HG02610 (cell line): ENCODE measurements at regions not wholly inside any gene's neighbourhood (a gene's known extent, or its start where the extent isn't known, plus 50 kb on each side); places are given as distances from the start of the nearest gene placed in this dataset.
A peak's percentile ranks its signal among the peaks of the same experiment; 100 is the strongest.

Source experiments
- ATAC-seq: cut with Tn5 transposase; IDR thresholded peaks from one replicate; pipeline ENCODE4 v1.9.1; 2021; ENCODE audit warnings: mild to moderate bottlenecking, moderate library complexity; ENCODE audit not compliant: unreplicated experiment

DNA sequence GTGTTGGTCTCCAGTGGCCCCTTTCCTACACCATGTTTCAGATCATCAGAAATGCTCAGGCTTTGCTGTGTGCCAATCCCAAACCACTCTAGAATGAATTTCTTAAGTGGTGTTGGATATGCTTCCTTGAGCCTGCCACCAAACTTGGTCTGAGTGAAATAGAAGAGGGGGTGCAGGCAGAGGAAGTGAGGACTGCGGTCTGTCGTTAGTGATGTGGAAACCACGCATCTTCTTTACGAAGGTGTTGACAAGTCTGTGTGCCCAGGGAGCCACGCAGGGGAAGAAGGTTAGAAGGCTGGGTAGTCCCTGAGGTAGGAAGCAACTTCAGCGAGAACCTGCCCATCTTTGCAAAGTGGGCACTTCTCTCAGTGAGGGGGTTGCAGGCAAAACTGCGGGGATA lies 187.4 kb upstream of the NAV2 start:
- peak; percentile 50 for ATAC-seq

DNA sequence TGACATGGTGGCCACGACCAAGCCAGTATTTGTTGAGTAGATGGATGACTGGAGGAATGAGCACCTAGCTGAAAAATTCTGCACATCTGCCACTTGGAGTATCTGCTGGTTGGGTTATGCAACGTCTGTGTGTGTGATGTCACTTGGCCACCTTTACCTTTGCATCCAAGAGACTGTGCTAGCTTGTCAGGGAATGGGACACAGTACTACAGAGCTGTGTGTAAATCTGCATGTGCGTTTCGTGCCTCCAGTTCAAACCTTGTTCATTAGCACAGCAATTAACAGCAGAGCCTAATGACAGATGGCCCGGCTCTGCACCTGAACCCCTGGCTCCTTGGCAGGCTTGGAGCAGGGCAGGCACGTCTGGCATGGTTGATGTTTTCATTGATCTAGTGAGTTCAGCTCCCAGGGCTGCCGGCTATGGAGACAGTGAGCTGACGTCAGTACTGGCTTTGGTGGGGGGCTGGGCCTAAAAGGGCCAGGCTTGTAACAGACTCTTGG lies 188.4 kb upstream of the NAV2 start:
- no peak for ATAC-seq

DNA sequence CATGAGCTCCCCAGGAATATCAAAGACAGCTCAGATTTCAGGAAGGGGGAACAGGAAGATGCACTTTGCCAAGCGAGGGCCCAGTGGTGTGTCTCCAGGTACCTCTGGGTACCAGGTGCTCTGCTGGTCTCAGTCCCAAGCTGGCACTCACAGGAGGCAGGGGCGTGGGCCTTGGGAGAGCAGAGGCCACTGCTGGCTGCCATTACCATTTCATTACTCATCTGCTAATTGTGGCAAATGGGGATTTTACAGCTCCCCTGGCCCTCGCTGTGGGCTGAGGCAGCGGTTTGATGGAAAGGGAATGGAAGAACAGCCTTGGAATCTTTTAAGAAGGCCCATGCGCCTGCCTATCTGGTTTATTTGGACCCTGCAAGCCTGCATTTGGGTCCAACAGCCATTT lies 192.0 kb upstream of the NAV2 start:
- no peak for ATAC-seq

DNA sequence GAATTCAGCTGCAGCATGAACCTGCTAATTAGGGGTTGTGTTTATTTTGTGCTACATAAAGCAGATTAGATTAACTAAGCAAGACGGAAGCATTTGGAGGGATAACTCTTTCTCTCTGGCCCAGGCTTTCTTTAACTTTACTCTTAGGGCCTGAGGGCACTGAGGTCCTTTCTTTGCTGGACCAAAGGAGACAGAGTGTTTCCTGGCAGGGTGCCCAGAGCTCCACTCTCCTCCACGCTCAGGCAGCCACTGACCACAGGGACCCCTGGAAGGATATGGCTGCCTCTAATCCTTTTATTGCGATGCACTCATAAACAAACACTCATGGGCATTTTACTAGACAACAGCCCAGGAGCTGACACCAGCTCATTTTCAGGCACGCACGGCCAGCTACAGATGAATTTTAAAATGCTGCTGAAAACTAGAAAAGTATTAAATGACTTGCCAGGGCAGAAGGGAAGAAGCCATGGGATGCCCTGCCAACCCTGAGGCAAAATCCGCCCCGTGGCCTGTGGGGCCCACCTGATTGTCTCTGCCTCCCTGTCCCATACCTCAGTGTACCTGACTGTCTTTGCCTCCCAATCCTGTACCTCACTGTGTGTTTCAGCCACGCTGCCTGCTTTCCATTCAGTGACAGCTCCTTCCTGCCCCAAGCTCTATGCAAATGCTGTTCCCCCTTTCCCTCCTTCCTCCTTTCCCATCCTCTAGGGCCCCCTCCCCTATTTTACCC lies 192.6 kb upstream of the NAV2 start:
- ATAC-seq: no peak

DNA sequence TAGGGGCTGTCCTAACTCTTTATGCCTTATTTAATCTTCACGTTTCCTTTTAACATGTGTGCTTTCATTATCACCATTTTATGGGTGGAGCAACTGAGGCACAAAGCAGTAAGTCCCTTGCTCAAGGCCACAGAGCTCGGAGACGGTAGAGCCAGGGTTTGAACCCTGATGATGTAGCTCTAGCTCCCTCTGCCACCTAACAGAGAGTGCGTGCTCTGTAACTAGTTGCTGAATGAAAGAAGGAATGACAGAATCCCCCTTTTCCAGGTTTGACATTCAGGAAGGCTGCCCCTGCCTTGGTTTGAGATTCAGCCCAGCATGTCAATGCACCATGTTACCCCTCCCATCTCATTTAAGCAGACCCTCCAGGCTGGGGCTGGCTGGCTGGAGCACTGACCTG lies 193.3 kb upstream of the NAV2 start:
- ATAC-seq: no peak

DNA sequence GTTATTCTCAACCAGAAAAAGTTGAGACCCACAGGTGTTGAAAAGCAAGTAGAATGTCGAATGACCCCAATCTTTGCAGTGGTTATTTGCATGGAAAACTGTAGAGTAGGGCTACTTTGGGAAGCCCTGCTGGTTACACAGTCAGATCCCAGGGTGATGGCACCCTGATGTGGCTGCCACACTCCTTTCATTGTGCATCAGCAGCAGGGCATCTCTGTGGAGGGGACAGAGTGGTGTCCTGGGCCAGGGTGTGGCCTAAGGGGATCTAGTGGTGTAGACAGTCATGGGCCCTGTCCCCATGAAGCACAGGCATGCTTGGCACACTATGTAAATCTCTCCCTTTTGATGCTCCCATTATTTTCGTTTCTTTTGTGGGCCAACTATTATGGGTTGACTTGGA lies 199.4 kb upstream of the NAV2 start:
- no peak for ATAC-seq

DNA sequence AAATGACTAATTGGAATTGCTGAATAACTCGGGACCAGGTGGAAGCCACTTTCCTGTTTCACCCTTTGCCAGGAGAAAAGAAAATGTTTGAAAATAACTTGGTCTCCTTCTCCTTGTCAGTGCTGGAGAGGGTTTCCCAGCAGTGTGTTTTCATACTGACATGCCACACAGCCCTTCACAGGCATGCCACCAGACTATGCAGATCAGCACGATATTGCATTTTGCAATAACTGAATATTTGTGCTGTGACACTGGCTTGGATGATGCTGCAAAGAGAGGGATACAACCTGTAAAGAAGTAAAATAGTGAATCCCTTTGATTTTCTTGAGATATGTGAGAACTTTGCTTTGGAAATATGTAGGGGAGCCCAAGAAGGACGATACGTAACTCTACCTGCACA lies 200.0 kb upstream of the NAV2 start:
- no peak for ATAC-seq

DNA sequence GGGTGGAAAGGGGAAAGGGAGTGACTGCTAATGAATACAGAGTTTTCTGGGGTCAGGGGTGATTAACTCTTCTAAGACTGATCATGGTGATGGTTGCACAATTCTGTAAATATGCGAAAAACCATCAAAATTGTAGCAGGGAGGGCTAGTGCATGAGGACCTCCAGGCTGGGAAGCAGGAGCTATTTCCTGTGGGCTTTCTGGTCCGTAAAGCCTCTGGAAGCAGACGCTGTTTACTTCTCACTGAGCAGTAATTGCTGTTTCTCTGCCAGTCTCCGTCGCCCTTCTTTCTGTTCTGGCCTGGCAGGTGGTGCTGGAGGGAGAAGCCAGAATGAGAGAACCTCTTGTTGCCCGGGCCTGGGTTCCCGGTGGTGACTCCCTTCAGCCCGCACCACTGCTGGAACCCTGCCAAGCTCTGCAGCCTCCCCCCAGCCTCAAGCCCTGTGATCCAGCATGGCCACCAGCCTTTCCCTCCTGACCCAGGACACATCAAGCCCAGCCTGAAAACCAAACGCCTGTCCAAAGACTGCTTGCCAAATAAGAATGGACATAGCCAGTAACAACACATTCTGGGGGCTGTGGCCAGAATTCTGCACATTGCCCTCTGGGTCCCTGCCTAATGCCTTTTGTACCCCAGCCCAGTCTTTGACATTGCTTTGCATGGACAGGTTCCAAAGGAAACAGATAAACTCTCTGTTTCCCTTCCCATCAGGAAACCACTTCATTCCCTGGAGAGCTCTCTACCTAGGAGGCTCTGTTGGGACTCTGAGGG lies 201.0 kb upstream of the NAV2 start:
- no peak for ATAC-seq

DNA sequence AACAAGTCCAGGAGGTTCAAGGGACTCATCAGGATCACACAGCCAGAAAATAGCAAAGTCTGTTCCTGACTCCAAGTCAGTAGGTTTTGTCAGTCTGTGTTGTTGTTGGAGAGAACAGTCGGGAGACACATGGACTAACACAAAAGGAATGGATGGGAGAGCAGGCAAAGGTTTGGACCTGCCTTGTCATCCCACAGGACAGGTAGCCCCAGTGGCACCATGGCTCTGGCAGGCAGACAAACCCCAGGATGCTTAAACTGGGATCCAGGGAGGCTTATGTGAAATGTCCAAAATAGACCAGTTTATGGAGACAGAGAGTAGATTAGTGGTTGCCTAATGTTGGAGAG lies 201.6 kb upstream of the NAV2 start:
- no peak for ATAC-seq

DNA sequence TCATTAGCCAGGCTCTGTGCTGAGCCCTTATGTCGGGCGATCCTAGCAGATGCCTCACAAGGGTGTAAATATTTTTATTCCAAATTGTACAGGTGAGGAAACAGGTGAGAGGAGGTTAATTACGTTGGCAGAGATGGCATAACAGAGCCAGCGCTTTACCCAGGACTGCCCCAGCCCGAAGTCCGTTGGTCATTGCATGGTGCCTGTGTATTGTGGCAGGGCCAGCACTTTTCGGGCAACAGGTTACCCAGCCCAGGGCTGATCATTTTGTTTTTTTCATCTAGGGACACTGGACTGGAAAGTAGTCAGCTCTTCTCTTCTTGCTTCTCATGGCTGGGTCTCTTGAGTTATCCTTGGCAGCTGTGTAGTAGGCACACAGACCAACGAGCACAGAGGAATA lies 202.2 kb upstream of the NAV2 start:
- ATAC-seq: no peak

DNA sequence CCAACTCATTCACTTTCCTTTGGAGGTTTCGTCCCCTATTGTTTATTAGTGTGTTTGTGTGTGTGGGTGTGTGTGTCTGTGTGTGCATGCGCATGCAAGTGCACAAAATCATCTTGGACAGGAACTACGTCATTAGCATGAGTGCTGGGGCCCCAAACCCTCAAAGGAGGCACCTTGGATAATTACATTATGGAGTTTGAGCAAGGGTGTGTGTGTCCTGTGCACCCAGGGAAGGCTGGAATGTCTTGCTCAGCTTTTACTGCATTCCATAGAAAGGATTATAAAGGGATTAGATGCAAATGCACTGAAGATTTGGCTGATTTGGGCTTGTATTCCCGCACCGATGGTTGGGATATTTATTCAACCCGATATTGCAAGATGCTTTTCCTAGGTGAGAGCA lies 203.4 kb upstream of the NAV2 start:
- no peak for ATAC-seq

DNA sequence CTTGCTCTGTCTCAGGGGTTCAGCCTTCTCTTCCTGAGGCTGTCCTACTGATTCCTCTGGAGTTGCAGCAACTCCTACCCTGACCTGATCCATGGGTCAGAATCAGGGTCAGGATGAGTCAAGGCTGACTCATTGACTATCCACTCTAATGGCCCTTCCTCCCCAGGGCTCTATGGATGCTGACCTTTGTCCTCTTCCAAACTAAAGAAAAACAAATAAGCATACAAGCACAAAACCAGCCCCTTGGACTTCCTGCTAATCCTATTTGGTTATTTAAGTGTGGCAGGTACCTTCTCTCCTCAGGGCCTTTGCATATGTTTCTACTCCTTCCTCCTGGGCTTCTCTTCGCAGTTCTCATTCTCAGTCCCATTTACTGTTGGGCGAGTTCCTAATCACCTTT lies 204.5 kb upstream of the NAV2 start:
- no peak for ATAC-seq

DNA sequence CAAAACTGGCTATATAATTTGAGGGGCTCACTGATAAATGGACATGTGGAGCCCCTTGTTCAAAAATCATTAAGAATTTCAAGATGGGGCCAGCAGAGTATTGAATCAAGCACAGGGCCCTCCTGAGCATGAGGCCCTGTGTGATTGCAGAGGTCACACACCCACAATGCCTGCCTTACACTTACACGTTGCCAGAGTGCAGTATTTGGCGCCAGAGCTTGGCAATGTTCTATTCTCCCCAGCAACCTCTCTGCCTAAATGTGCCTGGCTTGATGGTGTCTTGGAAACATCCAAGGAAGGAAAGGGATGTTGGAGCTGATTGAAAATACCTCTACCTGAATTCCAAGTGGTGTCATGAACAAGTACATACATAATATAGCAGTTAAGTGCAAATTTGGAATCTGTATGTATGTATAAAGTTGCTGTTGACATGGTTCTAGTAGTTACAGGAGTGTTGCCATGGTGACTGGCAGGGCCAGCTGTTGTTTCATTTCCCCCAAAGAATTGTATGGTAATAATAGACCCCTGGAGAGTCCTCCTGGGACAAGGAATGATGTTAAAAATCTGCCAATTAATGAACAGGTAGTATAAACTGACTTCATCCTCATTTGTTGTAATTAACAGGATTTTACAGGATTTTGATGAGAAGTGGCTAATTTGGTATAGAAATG lies 205.7 kb upstream of the NAV2 start:
- no peak for ATAC-seq

DNA sequence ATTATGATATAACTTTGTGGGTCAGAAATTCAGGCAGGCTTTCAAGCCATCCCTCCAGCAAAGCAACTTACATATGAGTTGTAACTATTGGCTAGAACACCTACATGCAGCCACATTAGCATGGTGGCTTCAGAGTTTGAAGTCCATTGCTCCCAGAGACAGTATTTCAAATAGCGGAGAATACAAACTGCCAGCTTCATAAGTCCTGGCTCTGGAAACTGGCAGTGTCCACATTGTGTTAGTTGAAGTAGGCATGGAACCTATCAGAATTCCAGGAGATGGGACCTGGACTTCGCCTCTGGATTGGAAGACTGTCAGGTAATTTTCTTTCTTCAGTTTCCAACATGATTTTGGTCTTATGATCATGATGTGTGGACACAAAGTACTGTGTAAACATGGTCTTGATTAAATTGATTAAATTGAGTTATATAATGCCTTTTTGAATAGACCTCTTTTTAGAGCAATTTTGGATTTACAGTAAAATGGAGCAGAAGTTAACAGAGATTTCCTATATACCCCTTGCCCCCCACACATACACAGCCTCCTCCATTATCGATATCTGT lies 209.9 kb upstream of the NAV2 start:
- ATAC-seq: no peak

DNA sequence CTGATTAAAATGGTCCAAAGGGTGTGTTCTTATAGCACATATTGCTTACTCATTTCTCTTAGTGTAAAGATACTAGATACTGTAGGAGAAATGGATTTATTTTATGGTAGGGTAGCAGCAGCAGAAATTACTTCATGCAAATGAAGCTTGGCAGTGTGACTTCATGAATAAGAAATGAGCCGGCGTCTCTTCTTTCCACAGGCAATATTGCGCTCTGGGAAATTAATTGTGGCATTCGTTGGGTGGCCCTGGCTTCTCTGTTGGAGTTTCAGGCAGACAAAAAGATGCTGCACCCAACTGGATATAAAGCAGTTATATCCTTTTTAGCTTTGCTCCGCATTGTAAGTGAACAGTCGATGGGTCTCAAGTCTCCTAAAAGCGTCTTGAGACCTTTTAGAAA lies 211.0 kb upstream of the NAV2 start:
- no peak for ATAC-seq

DNA sequence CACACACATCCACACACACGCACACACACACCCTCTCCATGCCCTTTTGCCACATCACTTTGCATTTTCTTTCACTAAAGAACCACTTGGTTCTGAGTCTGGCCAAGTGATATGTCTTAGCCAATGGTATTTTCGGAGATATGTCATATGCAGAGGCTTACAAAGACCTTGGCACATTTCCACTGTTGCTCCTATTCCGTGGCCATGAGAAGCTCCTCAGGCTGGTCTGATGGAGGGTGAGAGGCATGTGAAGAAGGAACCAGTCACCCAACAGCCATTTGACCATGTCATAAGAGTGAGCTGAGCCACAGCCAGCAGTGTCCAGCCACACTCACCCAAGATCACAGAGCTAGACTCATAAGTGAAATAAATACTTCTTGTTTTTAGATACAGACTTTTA lies 212.6 kb upstream of the NAV2 start:
- ATAC-seq: no peak

DNA sequence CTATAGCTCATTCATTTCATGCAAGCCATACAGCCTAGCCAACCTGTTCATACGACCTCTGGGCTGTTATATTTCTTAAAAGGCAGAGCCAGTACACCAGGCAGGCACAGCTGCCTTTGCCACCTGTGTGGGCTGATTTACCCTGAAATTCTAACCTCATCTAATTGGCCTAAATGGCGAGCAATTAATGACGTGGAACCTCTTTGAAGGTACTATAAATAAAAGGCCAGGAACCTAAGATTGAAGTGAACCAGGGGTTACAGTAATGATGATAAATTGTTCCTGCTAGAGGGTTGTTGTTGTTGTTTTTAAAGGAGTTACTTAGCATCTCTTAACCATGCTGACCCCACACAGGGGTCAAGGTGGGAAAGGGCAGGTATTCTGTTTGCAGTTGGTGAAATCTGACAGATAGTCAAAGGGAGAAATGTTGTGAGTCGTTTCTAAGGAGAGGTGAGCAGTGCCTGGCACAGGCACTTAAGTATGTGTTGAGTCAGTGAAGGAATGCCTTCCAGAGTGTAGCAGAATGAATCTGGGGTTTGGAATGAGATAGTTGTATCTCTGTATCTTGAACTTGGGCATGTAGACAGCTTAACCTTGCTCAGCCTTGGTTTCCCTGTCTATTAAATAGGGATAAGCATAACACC lies 213.5 kb upstream of the NAV2 start:
- ATAC-seq: no peak

DNA sequence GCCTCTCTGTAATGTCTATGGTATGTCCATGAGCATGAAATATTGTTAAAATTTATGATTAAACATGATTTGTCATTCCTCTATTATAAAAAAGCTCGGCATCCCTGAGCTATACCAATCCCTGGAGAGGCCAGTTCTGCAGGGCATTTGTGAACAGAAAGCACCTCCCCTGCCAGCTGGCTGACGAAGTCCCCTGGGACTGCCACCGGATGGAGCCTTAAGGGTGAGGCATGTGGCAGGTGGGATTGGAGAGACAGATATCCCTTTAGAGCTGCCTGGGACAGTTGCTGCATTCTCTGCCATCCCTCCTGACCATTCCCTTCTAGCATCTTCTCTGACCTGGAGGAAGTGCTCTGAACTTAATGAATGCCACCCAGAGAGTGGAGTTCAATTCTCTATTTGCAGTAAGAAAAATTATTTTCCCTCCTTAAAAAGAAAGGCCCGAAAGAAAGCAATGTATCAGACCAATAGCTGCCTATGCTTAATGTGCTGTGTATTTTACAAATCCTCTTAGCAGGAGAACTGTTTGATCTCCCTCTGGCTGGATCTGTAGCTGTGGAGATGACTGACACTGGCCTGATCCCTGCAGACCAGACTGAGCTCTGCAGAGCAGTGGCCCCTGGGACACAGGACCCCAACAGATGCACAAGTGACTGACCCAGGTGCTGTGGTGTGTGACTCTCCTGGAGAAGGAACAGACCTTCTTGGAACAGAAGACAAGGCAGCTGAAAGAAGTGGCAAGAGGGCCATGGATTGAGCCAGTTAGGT lies 219.0 kb upstream of the NAV2 start:
- no peak for ATAC-seq

DNA sequence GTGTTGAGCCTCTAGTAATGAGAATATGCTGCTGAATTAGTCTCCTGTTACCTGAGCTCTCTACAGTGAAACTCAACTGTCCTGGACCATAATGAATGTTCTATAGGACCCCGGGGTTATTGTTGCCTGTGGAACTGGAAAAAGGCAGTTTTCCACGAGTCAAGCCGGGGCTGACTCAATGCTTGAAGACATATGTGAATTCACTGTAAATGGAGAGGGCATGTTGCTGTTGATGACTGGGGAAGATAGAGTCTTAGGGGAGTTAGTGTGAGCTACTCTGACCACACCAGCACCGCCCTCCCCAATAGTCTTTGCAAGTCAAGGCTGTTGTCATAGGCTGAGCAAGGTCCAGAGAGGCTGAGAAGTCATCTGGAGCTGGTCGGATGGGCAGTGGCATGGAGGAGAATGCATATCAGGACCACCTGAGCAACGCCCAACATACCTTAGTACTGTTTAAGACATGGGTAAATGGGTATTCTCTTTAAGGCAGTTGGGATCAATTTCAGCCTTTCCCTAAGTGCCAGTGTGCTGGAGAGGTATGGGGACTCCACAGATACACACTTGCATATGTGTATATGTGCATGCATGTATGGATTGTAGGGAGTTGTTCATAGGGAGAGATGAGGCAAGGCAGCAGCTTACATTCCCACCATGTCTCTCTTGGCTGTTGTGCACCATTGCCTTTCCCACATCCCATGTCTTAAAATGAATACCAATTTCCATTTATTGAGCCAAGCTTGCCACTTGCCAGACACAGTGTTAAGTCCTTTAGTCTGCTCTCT lies 230.1 kb upstream of the NAV2 start:
- ATAC-seq: no peak

DNA sequence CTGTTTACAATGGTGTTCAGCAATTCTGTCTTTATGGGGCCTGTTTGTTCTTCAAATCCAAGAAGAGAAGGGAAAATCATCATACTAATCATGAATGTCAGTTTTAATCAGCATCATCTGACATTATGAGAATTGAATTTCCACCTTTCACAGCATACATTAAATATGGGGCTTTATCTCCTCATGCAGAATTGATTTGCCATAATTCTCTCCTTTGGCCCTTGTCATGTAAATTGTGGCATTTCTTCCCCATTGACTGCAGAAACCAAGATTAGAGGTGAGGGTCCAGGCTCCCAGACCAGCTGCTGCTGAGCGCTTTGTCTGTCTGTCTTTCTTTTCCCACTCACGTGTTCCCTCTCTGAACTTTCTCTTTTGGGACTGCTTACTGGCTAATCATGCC lies 232.1 kb upstream of the NAV2 start:
- no peak for ATAC-seq
